MM.1S (cell line): ENCODE measurements at regions not wholly inside any gene's neighbourhood (a gene's known extent, or its start where the extent isn't known, plus 50 kb on each side); places are given as distances from the start of the nearest gene placed in this dataset.

Source experiments
- DNase-seq: peaks from one replicate; pipeline ENCODE4 v3.0.0-alpha.2; 2015
- H2AFZ ChIP-seq: fragments of 300-600 bp; sonication (generic); 2 replicates; pipeline ENCODE4 v1.6.0; 2016; ENCODE audit warnings: antibody characterized with exemption, low read length
- H3F3A ChIP-seq: fragments of 300-600 bp; sonication (generic); 2 replicates; pipeline ENCODE4 v1.6.1; 2016; ENCODE audit warnings: mild to moderate bottlenecking, antibody characterized with exemption, low read length, moderate library complexity, mixed read lengths; ENCODE audit not compliant: insufficient read depth
- H3K27ac ChIP-seq: fragments of 300-600 bp; sonication (generic); 2 replicates; pipeline ENCODE4 v1.5.1; 2016; ENCODE audit warnings: mild to moderate bottlenecking, low read length
- H3K27me3 ChIP-seq: fragments of 300-600 bp; sonication (generic); replicated peaks from 2 replicates; pipeline ENCODE4 v1.6.0; 2016; ENCODE audit warnings: low read length; ENCODE audit not compliant: insufficient read depth
- H3K36me3 ChIP-seq: fragments of 300-600 bp; sonication (generic); replicated peaks from 2 replicates; pipeline ENCODE4 v1.6.1; 2016; ENCODE audit warnings: mild to moderate bottlenecking, low read length, mixed read lengths; ENCODE audit not compliant: insufficient read depth
- H3K4me1 ChIP-seq: fragments of 300-600 bp; sonication (generic); 2 replicates; pipeline ENCODE4 v1.6.1; 2016; ENCODE audit warnings: low read length, mixed read lengths
- H3K4me2 ChIP-seq: fragments of 300-600 bp; sonication (generic); 2 replicates; pipeline ENCODE4 v1.6.0; 2016; ENCODE audit warnings: low read depth, low read length
- H3K4me3 ChIP-seq: fragments of 300-600 bp; sonication (generic); 2 replicates; pipeline ENCODE4 v1.5.1; 2016; ENCODE audit warnings: low read length, mixed read lengths
- H3K79me2 ChIP-seq: fragments of 300-600 bp; sonication (generic); 2 replicates; pipeline ENCODE4 v1.6.1; 2016; ENCODE audit warnings: mixed run types, low read length, mixed read lengths
- H3K9ac ChIP-seq: fragments of 300-600 bp; sonication (generic); 2 replicates; pipeline ENCODE4 v1.6.1; 2016; ENCODE audit warnings: low read length, mixed read lengths
- H3K9me2 ChIP-seq: fragments of 300-600 bp; sonication (generic); replicated peaks from 2 replicates; pipeline ENCODE4 v1.6.1; 2016; ENCODE audit warnings: mild to moderate bottlenecking, low read length, mixed read lengths; ENCODE audit not compliant: insufficient read depth
- H3K9me3 ChIP-seq: fragments of 300-600 bp; sonication (generic); replicated peaks from 2 replicates; pipeline ENCODE4 v1.6.1; 2016; ENCODE audit warnings: mild to moderate bottlenecking, low read length, mixed read lengths; ENCODE audit not compliant: insufficient read depth
- H4K20me1 ChIP-seq: fragments of 300-600 bp; sonication (generic); 2 replicates; pipeline ENCODE4 v1.6.1; 2016; ENCODE audit warnings: mild to moderate bottlenecking, low read length, moderate library complexity, mixed read lengths; ENCODE audit not compliant: insufficient read depth
- EZH2 ChIP-seq: fragments of 300-600 bp; sonication (generic); optimal IDR thresholded peaks from 2 replicates; pipeline ENCODE3; 2017; ENCODE audit warnings: low read depth, mild to moderate bottlenecking, antibody characterized with exemption, low read length, mixed read lengths
- EZH2phosphoT487 ChIP-seq: fragments of 300-600 bp; sonication (generic); IDR thresholded peaks from 2 replicates; pipeline ENCODE4 v1.6.1; 2018; ENCODE audit warnings: antibody characterized with exemption, low read length
- TF ChIP-seq, protein P1 (sequence below): fragments of 300-600 bp; sonication (generic); IDR thresholded peaks from 2 replicates; pipeline ENCODE4 v1.5.1; 2016; ENCODE audit warnings: antibody characterized with exemption, low read length, mixed read lengths

DNA sequence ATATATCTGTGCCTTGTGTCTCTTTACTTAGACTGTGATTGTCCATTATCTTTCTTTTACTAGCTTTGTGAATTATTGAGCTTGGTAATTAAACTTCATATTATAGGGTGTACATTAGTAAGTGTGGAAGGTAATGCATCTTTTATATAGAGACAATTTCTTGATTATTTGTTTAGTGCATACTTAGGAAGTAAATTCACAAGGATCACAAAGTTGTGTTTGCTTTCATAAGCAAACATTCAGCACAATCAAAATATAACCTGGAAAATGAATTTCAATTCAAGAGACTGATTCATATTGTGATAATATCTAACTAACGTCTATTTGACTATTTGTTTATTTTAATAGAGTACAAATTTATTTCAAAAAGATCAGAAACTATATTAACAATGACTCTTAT, 749.9 kb upstream of the NUDT12 start:
- Histone ChIP-seq H4K20me1 (no peaks in the 10 kb centered on the region), H3K4me2 (no peak overlapping the region), H3K4me1 (no peaks in the 10 kb centered on the region), H3K36me3 (no peaks in the 10 kb centered on the region), H3K4me3 (no peak overlapping the region), H3F3A (no peaks in the 10 kb centered on the region), H2AFZ (no peak overlapping the region), H3K27me3 (no peaks in the 10 kb centered on the region), H3K9ac (no peak overlapping the region), H3K79me2 (no peaks in the 10 kb centered on the region), H3K27ac (no peak overlapping the region), H3K9me3 (no peaks in the 10 kb centered on the region), H3K9me2 (no peaks in the 10 kb centered on the region)
- TF ChIP-seq, protein P1, sequence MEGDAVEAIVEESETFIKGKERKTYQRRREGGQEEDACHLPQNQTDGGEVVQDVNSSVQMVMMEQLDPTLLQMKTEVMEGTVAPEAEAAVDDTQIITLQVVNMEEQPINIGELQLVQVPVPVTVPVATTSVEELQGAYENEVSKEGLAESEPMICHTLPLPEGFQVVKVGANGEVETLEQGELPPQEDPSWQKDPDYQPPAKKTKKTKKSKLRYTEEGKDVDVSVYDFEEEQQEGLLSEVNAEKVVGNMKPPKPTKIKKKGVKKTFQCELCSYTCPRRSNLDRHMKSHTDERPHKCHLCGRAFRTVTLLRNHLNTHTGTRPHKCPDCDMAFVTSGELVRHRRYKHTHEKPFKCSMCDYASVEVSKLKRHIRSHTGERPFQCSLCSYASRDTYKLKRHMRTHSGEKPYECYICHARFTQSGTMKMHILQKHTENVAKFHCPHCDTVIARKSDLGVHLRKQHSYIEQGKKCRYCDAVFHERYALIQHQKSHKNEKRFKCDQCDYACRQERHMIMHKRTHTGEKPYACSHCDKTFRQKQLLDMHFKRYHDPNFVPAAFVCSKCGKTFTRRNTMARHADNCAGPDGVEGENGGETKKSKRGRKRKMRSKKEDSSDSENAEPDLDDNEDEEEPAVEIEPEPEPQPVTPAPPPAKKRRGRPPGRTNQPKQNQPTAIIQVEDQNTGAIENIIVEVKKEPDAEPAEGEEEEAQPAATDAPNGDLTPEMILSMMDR = no peak
- TF ChIP-seq EZH2phosphoT487 (no peak), EZH2 (no peak)
- no peak for DNase-seq

DNA sequence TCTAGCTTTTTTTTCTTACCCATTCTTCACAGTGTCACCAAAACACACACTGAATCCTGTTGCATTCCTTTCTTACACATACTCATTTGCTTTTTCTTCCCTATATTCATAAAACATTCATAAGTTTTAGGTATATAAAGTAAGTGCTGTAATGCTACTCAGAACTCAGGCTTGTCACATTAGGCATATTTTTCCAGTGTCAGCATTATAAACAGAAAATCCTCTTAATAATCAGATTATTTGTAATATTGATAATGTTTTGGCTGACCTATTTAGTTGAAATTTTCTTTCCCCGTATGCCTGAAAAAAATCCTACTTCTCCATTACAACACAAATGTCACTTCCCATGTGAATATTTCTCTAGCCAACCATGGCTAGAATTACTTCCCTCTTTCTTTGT, 743.0 kb upstream of the NUDT12 start:
- Histone ChIP-seq H3K4me1 (no peaks in the 10 kb centered on the region), H3K9ac (no peak overlapping the region), H3F3A (no peaks in the 10 kb centered on the region), H3K79me2 (no peaks in the 10 kb centered on the region), H3K36me3 (no peaks in the 10 kb centered on the region), H4K20me1 (no peaks in the 10 kb centered on the region), H3K27ac (no peak overlapping the region), H3K4me2 (no peak overlapping the region), H2AFZ (no peak overlapping the region), H3K27me3 (no peaks in the 10 kb centered on the region), H3K9me3 (no peaks in the 10 kb centered on the region), H3K4me3 (no peak overlapping the region), H3K9me2 (no peaks in the 10 kb centered on the region)
- TF ChIP-seq EZH2 (no peak), EZH2phosphoT487 (no peak)
- TF ChIP-seq, protein P1 = no peak
- no peak for DNase-seq

DNA sequence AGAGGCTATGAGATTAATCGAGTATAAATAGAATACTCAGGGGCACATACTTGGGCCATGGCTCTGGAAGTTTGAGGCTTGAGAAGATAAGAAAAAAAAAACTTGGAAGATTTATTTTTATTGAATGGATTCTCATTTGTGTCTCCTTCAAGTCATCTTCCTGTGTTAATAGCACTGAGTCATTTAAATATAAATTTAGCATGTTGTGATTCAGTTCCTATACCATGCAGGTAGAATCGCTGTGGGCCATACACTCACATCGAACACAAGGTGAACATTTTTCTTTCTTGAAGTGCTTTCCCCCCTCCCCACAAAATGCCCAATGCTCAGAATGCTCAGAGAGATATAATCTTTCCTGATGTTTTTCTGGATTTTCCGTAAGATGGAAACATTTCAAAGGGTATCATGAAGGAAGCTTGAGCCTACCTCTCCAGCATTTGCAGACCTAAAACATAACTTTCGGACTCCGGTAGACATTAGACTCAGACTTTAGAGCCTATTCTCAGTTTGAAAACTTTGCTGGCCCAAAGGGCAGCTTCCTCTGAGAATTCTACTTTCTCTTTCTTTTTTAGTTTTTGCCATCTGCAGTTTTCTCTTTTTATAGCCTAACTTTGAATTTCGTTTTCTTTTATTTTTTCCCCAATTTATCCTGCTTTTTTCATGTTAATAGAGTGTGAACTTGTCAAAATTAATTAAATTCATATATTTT, 737.6 kb upstream of the NUDT12 start:
- no peak overlapping the region for H3K4me3 ChIP-seq
- no peak overlapping the region for H3K27ac ChIP-seq
- H3K4me1 ChIP-seq = peaks cover 14% of the 10 kb centered on the region
- no peak overlapping the region for H3K9ac ChIP-seq
- H3K4me2 ChIP-seq = no peak overlapping the region; the same call in 1 of the 2 replicates
- no peaks in the 10 kb centered on the region for H3K9me3 ChIP-seq
- H3F3A ChIP-seq = no peaks in the 10 kb centered on the region
- no peaks in the 10 kb centered on the region for H4K20me1 ChIP-seq
- TF ChIP-seq EZH2phosphoT487 = no peak
- TF ChIP-seq, protein P1 = no peak
- no peak for TF ChIP-seq EZH2
- H3K27me3 ChIP-seq = no peaks in the 10 kb centered on the region
- no peak overlapping the region for H2AFZ ChIP-seq
- H3K36me3 ChIP-seq = no peaks in the 10 kb centered on the region
- H3K9me2 ChIP-seq = no peaks in the 10 kb centered on the region
- no peaks in the 10 kb centered on the region for H3K79me2 ChIP-seq
- peak; percentile 34 for DNase-seq
